GM12865 (cell line): ENCODE measurements at regions not wholly inside any gene's neighbourhood (a gene's known extent, or its start where the extent isn't known, plus 50 kb on each side); places are given as distances from the start of the nearest gene placed in this dataset.
"Not testable (repeated sequence)": the region's sequence is repeated elsewhere in the genome, so short reads cannot be mapped to it uniquely, and the experiment has no call there.

Source experiments
- DNase-seq: peaks from one replicate; pipeline ENCODE4 v3.0.0; 2010; ENCODE audit warnings: low read depth
- H3K4me3 ChIP-seq: 2 replicates; pipeline ENCODE4 v1.5.1; 2011; ENCODE audit warnings: mild to moderate bottlenecking, low read depth, low read length, control low read depth
- TF ChIP-seq, protein P1 (sequence below): IDR thresholded peaks from 2 replicates; pipeline ENCODE4 v1.5.1; 2011; ENCODE audit warnings: low read length, control low read depth, low read depth, inconsistent platforms; ENCODE audit not compliant: insufficient read depth; ENCODE audit errors: missing control alignments

DNA sequence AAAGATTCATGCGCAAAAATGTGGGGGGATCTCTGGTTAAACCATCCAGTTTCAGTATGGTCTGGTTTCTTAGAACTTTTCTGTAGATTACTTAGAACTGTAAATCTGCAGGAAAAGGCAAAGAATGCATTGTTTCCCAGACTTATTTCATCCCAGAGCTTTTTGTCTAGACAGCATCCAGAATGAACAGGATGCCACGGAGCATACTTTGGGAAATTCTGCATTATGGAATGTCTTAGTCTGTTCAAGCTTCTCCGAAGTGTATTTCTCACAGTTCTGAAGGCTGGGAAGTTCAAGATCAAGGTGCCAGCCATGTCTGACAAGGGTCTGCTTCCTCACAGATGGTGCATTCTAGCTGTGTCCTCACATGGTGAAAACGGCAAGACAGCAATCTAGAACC lies 136.3 kb downstream of the INHBA start:
- DNase-seq: no peak
- TF ChIP-seq, protein P1, sequence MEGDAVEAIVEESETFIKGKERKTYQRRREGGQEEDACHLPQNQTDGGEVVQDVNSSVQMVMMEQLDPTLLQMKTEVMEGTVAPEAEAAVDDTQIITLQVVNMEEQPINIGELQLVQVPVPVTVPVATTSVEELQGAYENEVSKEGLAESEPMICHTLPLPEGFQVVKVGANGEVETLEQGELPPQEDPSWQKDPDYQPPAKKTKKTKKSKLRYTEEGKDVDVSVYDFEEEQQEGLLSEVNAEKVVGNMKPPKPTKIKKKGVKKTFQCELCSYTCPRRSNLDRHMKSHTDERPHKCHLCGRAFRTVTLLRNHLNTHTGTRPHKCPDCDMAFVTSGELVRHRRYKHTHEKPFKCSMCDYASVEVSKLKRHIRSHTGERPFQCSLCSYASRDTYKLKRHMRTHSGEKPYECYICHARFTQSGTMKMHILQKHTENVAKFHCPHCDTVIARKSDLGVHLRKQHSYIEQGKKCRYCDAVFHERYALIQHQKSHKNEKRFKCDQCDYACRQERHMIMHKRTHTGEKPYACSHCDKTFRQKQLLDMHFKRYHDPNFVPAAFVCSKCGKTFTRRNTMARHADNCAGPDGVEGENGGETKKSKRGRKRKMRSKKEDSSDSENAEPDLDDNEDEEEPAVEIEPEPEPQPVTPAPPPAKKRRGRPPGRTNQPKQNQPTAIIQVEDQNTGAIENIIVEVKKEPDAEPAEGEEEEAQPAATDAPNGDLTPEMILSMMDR: no peak
- no peak overlapping the region for H3K4me3 ChIP-seq

DNA sequence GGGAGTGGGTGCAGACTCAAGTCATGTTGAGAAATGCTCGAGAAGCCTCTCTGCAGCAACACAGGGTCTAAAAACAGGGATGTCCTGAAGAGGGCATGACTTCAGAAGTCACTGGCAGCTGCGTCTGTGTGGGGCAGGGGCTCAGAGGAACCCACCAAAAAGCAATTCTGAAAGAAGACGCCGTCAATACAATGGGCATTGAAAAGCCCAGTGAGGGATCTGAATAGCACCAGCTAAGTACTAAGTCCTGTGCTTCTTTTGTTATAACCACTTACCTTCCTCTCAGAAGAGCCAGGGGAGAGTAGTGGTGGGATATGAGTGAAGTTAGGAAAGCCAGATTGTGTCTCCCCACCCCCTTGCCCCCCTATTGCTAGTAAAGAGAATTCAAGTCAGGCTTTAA lies 137.2 kb downstream of the INHBA start:
- DNase-seq: no peak
- TF ChIP-seq, protein P1: no peak
- H3K4me3 ChIP-seq: no peak overlapping the region

DNA sequence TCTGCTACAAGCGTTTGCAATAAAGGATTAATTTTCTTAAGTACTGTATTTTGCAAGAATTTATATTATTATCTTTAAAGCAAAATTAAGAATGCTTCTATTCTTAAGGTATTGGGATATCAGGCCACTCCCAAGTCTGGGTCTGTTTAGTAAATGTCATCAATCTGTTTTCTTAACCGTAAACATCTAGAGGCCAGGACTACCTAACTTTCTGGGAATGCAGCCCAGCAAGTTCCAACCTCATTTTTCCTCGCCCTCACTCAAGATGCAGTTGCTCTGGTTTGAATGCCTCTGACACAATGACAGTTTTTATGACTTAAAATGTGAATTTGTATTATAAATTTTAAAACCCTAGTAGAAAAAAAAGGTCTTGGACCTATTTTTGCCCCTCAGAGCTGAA lies 143.5 kb downstream of the INHBA start:
- TF ChIP-seq, protein P1: no peak
- no peak overlapping the region for H3K4me3 ChIP-seq
- DNase-seq: no peak

DNA sequence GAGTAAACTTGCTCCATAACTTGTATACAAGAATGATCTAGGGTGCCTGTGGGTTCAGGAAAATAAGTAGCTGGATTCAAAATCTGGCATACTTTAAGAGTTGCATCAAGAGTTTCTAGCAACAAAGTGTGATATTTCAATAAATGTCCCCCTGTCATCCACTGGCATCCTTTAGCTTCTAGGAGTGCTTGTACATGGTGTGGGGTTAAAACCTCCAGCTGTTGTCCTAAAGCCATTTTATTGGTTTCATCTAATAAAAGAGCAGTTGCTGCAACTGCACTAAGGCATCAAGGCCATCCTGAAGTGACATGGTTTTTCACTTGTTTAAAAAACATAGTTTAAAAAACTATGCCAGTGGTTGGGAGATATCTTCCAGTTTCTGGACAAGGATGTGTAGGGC lies 148.4 kb downstream of the INHBA start:
- no peak overlapping the region for H3K4me3 ChIP-seq
- DNase-seq: no peak
- TF ChIP-seq, protein P1: no peak

DNA sequence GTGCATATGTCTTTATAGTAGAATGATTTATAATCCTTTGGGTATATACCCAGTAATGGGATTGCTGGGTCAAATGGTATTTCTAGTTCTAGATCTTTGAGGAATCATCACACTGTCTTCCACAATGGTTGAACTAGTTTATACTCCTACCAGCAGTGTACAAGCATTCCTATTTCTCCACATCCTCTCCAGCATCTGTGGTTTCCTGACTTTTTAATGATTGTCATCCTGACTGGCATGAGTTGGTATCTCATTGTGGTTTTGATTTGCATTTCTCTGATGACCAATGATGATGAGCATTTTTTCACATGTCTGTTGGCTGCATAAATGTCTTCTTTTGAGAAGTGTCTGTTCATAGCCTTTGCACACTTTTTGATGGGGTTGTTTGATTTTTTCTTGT lies 152.8 kb downstream of the INHBA start:
- not testable (repeated sequence) for DNase-seq, H3K4me3 ChIP-seq

DNA sequence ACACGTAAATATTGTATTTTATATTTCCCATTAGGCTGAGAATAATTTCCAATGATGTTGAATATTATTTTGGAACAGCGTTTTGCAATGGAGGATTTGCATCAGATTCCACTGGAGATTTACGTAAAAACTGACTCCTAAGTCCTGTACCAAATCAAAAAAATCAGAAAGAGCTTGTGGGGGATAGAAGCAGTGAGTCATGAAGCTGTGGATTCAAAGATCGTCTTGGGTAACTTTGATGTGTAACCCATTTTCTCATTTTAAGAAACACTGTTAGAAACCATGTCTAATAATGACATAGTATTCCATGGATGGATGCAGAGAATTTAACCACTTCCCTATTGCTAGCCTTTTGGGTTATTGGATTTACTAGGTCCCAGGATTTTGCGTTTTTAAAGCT lies 158.6 kb downstream of the INHBA start:
- DNase-seq: no peak
- TF ChIP-seq, protein P1: no peak
- H3K4me3 ChIP-seq: no peak overlapping the region

DNA sequence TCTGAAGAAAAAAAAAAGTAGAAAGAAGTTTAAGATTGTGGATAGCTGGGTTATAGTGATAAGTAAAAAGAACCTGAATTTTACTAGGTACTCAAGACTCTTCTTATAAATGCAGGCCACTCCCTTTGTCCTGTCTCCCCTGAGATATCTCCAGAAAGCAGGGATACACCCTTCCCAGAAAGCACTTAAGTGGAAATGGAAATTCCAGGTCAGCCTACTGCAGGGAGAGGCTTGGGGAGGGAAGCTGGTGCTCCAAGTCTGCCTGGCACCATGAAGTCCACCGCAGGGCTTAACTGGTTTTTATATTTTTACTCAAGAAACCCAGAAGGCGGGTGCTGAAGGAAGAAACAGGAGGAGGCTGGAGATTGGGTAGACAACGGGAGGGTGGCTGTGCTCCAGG lies 162.3 kb downstream of the INHBA start:
- no peak for DNase-seq
- TF ChIP-seq, protein P1: no peak

More for the DNA sequence above, 162.3 kb downstream of the INHBA start:
- no peak overlapping the region for H3K4me3 ChIP-seq
